KOPT-K1 (cell line): ENCODE measurements at regions not wholly inside any gene's neighbourhood (a gene's known extent, or its start where the extent isn't known, plus 50 kb on each side); places are given as distances from the start of the nearest gene placed in this dataset.
"Not testable (repeated sequence)": the region's sequence is repeated elsewhere in the genome, so short reads cannot be mapped to it uniquely, and the experiment has no call there.

Source experiments
- H3K27ac ChIP-seq: fragments of 200-600 bp; sonication (generic); 2 replicates; pipeline ENCODE4 v1.5.1; 2016; ENCODE audit warnings: antibody characterized with exemption, mild to moderate bottlenecking, low read depth, low read length; ENCODE audit not compliant: poor library complexity, severe bottlenecking
- H3K36me3 ChIP-seq: fragments of 200-600 bp; sonication (generic); 2 replicates; pipeline ENCODE4 v1.5.1; 2017; ENCODE audit warnings: antibody characterized with exemption, mild to moderate bottlenecking, low read length, moderate library complexity; ENCODE audit not compliant: insufficient read depth
- H3K9me3 ChIP-seq: fragments of 200-600 bp; sonication (generic); 2 replicates; pipeline ENCODE4 v1.5.1; 2017; ENCODE audit warnings: antibody characterized with exemption, low read length, mild to moderate bottlenecking; ENCODE audit not compliant: insufficient read depth, poor library complexity, severe bottlenecking

- Histone ChIP-seq H3K9me3 (no peaks in the 10 kb centered on the region), H3K36me3 (no peaks in the 10 kb centered on the region), H3K27ac (no peak overlapping the region)
Observed at GRCh38 chr9:22170556-22170955, 161.5 kb upstream of the CDKN2B start.

- Histone ChIP-seq H3K36me3 (no peaks in the 10 kb centered on the region), H3K27ac (no peak overlapping the region), H3K9me3 (no peaks in the 10 kb centered on the region)
Observed at GRCh38 chr9:22170990-22171670, 162.0 kb upstream of the CDKN2B start.

GRCh38 chr9:22171691-22172090 lies 162.6 kb upstream of the CDKN2B start:
- no peaks in the 10 kb centered on the region for H3K9me3 ChIP-seq
- no peaks in the 10 kb centered on the region for H3K36me3 ChIP-seq
- no peak overlapping the region for H3K27ac ChIP-seq

GRCh38 chr9:22173908-22174307 lies 164.8 kb upstream of the CDKN2B start:
- Histone ChIP-seq H3K27ac (no peak overlapping the region), H3K9me3 (peaks cover 4% of the 10 kb centered on the region), H3K36me3 (no peaks in the 10 kb centered on the region)

GRCh38 chr9:22175972-22176545 lies 167.0 kb upstream of the CDKN2B start:
- H3K36me3 ChIP-seq, result no peaks in the 10 kb centered on the region
- peak overlapping the region; percentile 68 for H3K27ac ChIP-seq
- peaks cover 4% of the 10 kb centered on the region for H3K9me3 ChIP-seq

- H3K27ac ChIP-seq, H3K9me3 ChIP-seq, H3K36me3 ChIP-seq: not testable (repeated sequence)
Observed at GRCh38 chr9:22181021-22181420, 171.9 kb upstream of the CDKN2B start.

GRCh38 chr9:22189471-22189870 lies 180.4 kb upstream of the CDKN2B start:
- Histone ChIP-seq H3K9me3 (no peaks in the 10 kb centered on the region), H3K27ac (no peak overlapping the region), H3K36me3 (no peaks in the 10 kb centered on the region)

- H3K27ac ChIP-seq, H3K9me3 ChIP-seq, H3K36me3 ChIP-seq: not testable (repeated sequence)
Observed at GRCh38 chr9:22197000-22197399, 187.9 kb upstream of the CDKN2B start.

- Histone ChIP-seq H3K27ac (no peak overlapping the region), H3K36me3 (no peaks in the 10 kb centered on the region), H3K9me3 (peaks cover 7% of the 10 kb centered on the region)
Observed at GRCh38 chr9:22198681-22199080, 189.6 kb upstream of the CDKN2B start.

- H3K27ac ChIP-seq, result no peak overlapping the region
- H3K9me3 ChIP-seq, result peaks cover 7% of the 10 kb centered on the region
- H3K36me3 ChIP-seq, result no peaks in the 10 kb centered on the region
Observed at GRCh38 chr9:22201256-22201655, 192.2 kb upstream of the CDKN2B start.

GRCh38 chr9:22203371-22204138 lies 194.4 kb upstream of the CDKN2B start:
- Histone ChIP-seq H3K27ac (no peak overlapping the region), H3K9me3 (no peaks in the 10 kb centered on the region), H3K36me3 (no peaks in the 10 kb centered on the region)

- no peak overlapping the region for H3K27ac ChIP-seq
Observed at GRCh38 chr9:22204240-22204639, 195.1 kb upstream of the CDKN2B start.

GRCh38 chr9:22206833-22207232 lies 197.7 kb upstream of the CDKN2B start:
- no peaks in the 10 kb centered on the region for H3K36me3 ChIP-seq
- H3K27ac ChIP-seq, result no peak overlapping the region
- H3K9me3 ChIP-seq, result no peaks in the 10 kb centered on the region

More at GRCh38 chr9:22204240-22204639, 195.1 kb upstream of the CDKN2B start:
- H3K9me3 ChIP-seq, result no peaks in the 10 kb centered on the region
- no peaks in the 10 kb centered on the region for H3K36me3 ChIP-seq

GRCh38 chr9:22208846-22209585 lies 199.9 kb upstream of the CDKN2B start:
- H3K36me3 ChIP-seq, result no peaks in the 10 kb centered on the region
- no peaks in the 10 kb centered on the region for H3K9me3 ChIP-seq
- H3K27ac ChIP-seq, result peak overlapping the region; percentile 64

GRCh38 chr9:22210262-22210661 lies 201.2 kb upstream of the CDKN2B start:
- Histone ChIP-seq H3K9me3 (no peaks in the 10 kb centered on the region), H3K36me3 (no peaks in the 10 kb centered on the region), H3K27ac (no peak overlapping the region)
